ENCODE measurements at regions not wholly inside any gene's neighbourhood (a gene's known extent, or its start where the extent isn't known, plus 50 kb on each side); places are given as distances from the start of the nearest gene placed in this dataset.

- TF ChIP-seq CTCF (IDR thresholded peaks at IDR 0.05; ENCODE audit: low read depth, low read length) (no peak), EZH2phosphoT487 (IDR thresholded peaks at IDR 0.05; ENCODE audit: low read depth) (no peak)
These were observed 141.8 kb upstream of the KCNG1 start for GRCh38 chr20:51164731-51165130.
